ENCODE measurements at regions not wholly inside any gene's neighbourhood (a gene's known extent, or its start where the extent isn't known, plus 50 kb on each side); places are given as distances from the start of the nearest gene placed in this dataset.

DNA sequence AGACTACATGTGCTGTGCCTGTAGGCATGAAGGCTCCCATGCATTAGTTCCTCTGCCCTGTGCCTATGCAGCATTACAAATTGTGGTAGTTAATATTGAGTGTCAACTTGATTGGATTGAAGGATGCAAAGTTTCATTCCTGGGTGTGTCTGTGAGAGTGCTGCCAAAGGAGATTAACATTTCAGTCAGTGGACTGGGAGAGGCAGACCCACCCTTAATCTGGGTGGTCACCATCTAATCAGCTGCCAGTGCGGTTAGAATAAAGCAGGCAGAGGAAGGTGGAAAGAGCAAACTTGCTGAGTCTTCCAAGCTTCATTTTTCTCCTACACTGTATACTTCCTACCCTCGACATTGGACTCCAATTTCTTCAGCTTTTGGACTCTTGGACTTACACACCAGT, 460.2 kb upstream of the SMIM31 start:
- Histone ChIP-seq H2BK120ac (ENCODE audit: low read depth, low read length, poor library complexity, severe bottlenecking) (no peak overlapping the region), H2AFZ (ENCODE audit: low read length) (no peak overlapping the region), H4K91ac (ENCODE audit: insufficient read length, low read depth, low read length) (no peak overlapping the region), H3K79me1 (ENCODE audit: insufficient read depth, low read depth, low read length, poor library complexity, severe bottlenecking) (no peaks in the 10 kb centered on the region), H4K5ac (ENCODE audit: insufficient read length, low read depth, low read length) (no peak overlapping the region), H3K9ac (ENCODE audit: extremely low read depth, insufficient read length, low read length) (no peak overlapping the region), H4K20me1 (ENCODE audit: control insufficient read depth, insufficient read depth, insufficient read length) (no peaks in the 10 kb centered on the region), H3K79me2 (ENCODE audit: insufficient read depth, low read length) (no peaks in the 10 kb centered on the region), H2BK15ac (ENCODE audit: low read depth, low read length) (no peak overlapping the region), H3K27ac (ENCODE audit: insufficient read length, low read depth, low read length) (no peak overlapping the region), H2AK5ac (ENCODE audit: insufficient read length, low read length) (no peak overlapping the region), H3K23me2 (ENCODE audit: insufficient read length, low read depth, low read length, poor library complexity, severe bottlenecking) (no peaks in the 10 kb centered on the region), H3K4ac (ENCODE audit: low read depth, low read length) (no peak overlapping the region), H3K14ac (ENCODE audit: insufficient read depth, low read length) (no peak overlapping the region), H3T11ph (ENCODE audit: low read length) (no peak overlapping the region), H4K8ac (replicated peaks; ENCODE audit: insufficient read length, low read depth, low read length) (no peak overlapping the region), H3K9me3 (ENCODE audit: control insufficient read depth, low read depth, low read length) (no peaks in the 10 kb centered on the region), H3K4me2 (ENCODE audit: insufficient read depth, insufficient read length, low read length) (no peak overlapping the region), H2BK12ac (ENCODE audit: insufficient read length, low read depth, low read length) (no peak overlapping the region), H3K23ac (ENCODE audit: insufficient read length, low read depth, low read length) (no peak overlapping the region), H3K27me3 (ENCODE audit: insufficient read depth, low read length) (no peaks in the 10 kb centered on the region), H3K18ac (ENCODE audit: insufficient read length, low read depth, low read length) (no peak overlapping the region), H2BK20ac (ENCODE audit: low read depth, low read length, poor library complexity, severe bottlenecking) (no peak overlapping the region), H2BK5ac (ENCODE audit: insufficient read length, low read length) (no peak overlapping the region), H3K4me1 (ENCODE audit: insufficient read depth, low read length) (no peaks in the 10 kb centered on the region), H3K56ac (ENCODE audit: insufficient read length, low read depth, low read length) (no peak overlapping the region)
- H3K4me3 Mint-ChIP-seq = no peak overlapping the region
- H3K27me3 Mint-ChIP-seq (ENCODE audit: low read depth) = no peaks in the 10 kb centered on the region
- no peak for DNase-seq
- no peaks in the 10 kb centered on the region for H3K4me1 Mint-ChIP-seq
- no peaks in the 10 kb centered on the region for H3K36me3 Mint-ChIP-seq (ENCODE audit: insufficient read depth in 1 of 3, low read depth in 3 of 3)
- H3K27ac Mint-ChIP-seq = no peak overlapping the region; a peak in 1 of 7 replicates
- no CpG with 5 or more reads among the region's 2 CpGs for WGBS (ENCODE audit: extremely low coverage, insufficient read length, low lambda C conversion rate)
- no peaks in the 10 kb centered on the region for H3K9me3 Mint-ChIP-seq
- TF ChIP-seq, protein P1, sequence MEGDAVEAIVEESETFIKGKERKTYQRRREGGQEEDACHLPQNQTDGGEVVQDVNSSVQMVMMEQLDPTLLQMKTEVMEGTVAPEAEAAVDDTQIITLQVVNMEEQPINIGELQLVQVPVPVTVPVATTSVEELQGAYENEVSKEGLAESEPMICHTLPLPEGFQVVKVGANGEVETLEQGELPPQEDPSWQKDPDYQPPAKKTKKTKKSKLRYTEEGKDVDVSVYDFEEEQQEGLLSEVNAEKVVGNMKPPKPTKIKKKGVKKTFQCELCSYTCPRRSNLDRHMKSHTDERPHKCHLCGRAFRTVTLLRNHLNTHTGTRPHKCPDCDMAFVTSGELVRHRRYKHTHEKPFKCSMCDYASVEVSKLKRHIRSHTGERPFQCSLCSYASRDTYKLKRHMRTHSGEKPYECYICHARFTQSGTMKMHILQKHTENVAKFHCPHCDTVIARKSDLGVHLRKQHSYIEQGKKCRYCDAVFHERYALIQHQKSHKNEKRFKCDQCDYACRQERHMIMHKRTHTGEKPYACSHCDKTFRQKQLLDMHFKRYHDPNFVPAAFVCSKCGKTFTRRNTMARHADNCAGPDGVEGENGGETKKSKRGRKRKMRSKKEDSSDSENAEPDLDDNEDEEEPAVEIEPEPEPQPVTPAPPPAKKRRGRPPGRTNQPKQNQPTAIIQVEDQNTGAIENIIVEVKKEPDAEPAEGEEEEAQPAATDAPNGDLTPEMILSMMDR (conservative IDR thresholded peaks at IDR 0.05) = no peak
